8988T (cell line): ENCODE measurements at regions not wholly inside any gene's neighbourhood (a gene's known extent, or its start where the extent isn't known, plus 50 kb on each side); places are given as distances from the start of the nearest gene placed in this dataset.
"Not testable (repeated sequence)": the region's sequence is repeated elsewhere in the genome, so short reads cannot be mapped to it uniquely, and the experiment has no call there.

Source experiments
- DNase-seq: peaks from one replicate; pipeline ENCODE4 v3.0.0; 2011

DNA sequence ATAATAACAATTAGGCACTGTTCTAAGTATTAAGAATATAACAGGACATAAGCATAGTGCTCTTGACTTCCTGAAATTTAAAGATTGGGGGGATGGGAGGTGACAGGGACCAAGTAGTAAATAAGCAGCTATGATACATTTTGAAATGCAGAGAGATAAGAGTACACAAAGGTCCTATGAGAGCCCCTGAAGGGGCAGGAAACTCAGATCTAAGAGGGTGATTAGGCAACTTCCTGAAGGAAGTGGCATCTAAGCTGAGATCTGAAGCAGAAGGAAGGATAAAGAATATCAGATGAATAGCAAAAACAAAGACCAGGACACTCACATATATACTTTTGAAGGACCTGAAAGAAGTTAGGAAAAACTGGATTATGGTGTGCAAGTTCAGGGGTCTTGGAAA is 415.2 kb upstream of the FRG2C start:
- no peak for DNase-seq

DNA sequence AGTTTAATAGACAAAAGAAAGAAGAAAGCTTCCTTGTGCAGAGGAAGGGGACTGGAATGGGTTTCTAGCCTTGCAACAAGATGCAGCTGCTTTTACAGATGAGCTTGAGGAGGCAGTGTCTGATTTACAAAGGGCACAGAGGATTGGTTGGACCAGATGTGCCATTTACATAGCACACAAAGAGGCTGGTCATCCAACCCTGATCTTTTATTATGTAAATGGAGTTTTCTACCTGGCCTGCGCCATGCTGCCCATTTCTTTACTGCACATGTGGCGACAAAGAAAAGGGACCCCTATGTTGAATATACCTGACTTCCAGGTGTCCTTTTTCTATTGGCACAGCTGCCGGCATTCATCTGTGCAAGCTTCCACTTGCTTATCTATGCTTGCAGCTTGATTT is 409.4 kb upstream of the FRG2C start:
- DNase-seq = no peak

DNA sequence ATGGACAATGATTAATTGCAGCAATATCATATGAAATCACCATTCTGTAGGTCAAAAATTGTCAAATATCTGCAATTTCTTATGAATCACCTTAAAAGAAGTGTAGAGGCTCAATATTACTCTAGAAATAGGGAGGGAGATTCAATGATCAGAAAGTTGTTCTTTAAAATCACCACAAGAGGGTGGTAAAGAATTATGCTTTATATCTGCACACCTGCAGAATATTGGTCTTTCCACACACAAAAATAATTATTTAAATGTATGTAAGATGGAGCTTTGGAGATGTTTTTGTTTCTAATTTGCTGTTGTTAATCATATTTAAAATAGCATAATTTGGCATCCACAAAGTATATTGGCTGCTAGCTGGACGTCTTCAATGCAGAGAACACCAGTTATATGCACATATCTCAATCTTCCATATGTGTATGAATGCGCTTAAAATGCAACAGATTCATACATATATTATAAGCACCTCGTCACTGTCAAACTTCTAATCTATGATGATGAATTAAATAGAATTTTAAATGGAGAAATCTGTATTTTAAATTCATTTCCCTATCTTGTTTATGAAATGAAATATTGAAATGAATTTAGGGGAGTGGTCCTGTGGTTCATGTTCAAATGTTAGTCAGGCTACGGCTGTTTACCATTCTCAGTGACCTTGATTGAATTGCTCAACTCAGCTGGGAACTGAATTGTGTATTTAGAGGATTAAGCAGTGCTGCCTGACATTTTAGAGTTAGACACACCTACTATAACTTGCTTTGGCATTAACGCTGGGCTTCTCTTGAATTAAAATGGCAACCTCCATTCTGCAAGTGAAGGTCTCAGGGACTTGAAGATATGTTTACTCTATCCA is 405.1 kb upstream of the FRG2C start:
- not testable (repeated sequence) for DNase-seq

DNA sequence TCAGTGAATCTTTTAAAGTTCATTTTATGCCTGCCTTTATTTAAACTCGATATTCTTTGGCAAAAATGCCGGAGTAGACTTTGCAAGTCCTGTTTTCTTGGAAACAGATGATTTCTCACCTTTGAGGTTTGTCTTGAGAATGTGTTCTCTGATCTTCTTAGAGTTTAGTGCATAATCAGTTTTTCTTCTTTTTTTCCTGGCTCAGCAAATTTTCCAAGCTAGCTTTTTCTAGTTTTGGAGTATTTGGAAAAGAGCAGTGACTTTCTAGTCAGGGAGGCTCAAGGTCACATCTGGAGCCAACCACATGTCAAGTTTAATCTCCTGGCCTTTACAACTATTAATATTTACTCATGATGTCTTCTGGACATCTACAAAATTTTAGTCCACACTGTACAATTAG is 403.2 kb upstream of the FRG2C start:
- not testable (repeated sequence) for DNase-seq

DNA sequence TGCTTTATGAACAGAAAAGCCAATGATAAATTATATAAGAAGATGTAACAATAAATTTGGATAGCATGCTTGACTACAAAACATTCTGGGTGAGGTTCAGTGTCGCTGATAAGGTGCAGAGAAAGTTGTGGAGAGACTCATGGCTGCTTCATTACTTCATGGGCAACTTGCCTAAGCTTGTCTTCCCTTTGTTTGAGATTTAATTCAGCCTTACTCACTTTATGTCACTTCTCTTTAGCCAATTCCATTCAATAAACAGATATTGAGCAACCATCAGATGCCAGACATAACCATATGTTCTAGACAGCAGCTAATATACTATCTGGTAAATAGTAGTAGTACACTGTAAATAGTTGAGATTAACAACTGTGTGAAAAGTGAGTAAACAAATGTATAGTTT is 401.5 kb upstream of the FRG2C start:
- DNase-seq = no peak

DNA sequence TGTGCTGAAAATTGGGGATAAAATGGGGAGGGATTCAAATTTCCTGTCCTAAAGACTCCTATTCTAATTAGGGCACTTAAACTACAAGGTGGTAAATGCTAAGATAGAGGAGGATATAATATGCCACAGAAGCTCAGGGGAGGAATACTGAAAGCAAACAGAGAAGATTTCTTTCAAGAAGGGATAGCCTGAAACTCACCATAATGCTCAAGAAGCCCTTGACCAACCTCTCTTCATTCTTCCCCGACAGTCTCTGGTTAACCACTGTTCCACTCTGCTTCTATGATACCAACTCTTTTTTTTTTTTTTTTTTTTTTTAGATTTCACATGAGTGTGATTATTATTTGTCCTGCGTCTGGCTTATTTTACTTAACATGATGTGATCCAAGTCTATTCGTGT is 398.2 kb upstream of the FRG2C start:
- DNase-seq = no peak

DNA sequence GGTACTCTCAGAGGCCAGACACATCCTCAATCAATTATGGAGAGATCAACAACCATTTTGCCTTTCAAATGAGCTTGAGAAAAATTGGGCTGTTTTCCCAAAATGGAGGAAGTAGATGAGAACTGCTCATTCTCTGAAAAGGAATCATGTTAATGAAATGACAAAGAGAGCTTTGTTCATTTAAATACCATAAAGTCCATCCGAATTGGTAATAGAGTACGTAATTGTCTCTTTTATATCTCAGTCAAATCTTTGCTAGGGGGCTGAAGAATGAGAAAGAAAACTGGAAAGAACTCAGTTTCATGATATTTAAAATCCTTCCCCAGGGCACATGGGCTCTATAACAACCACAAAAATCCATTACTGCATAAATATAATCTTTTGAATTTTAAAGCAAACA is 395.6 kb upstream of the FRG2C start:
- DNase-seq = not testable (repeated sequence)

DNA sequence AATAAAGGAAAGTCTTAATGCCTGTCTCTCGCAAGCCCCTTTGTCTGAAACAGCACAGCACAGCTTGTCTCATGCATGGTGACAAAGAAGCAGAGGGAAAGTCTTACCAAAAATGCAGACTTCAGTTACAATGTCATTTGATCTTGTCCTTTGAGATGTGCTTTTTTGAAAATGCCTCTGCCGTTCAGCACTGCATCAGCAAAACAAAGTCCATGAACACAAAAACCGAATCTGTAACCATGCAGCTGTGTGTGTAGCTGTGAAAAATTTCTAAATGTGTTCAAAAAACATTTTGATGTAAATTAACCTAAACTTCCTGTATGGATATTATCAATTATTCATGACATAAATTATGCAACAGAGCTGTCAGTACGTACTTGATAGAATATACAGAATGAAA is 391.9 kb upstream of the FRG2C start:
- DNase-seq = not testable (repeated sequence)

DNA sequence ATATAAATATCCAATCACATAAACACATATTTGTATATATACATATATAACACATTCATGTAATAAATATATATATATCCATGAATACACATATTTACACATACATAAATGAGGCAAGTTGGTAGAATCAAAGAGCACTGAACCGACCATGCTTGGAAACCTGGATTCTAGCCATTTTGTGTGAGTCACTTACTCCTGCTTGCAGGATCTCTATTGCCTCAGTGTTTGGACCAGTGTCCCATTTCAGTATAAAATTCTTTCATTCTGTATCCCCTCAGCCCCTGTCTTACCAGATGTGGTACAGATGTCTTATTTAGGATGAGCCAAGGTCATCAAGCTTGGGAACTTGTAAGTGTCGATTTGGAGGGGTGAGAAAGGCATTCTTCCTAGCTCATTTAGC is 391.4 kb upstream of the FRG2C start:
- no peak for DNase-seq

DNA sequence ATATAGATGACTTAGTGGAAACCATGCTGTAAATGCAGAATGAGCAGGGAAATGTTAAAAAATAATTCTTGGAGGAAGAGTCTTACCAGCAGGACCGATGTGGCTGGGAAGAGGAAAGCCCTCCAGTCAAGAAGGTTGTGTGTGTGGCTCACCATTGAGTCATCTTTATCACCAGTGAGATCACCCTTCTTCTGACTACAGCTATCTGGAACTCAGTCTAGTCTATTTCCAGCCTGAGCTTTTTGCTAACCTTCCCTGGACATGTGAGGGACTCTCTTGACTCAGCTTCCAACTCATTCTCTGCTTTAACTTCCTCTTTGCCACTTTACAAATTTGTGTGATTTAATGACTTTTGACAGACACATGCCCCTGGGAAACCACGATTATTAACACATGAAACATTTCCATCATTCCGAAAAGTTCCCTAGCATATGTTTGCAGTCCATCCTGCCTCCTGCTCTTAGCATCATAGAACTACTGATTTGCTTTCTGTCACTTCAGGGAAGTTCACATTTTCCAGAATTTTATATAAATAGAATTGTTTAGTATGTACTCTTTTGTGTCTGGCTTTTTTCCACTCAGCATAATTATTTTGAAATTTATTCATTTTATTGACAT is 378.5 kb upstream of the FRG2C start:
- peak; percentile 33 for DNase-seq

DNA sequence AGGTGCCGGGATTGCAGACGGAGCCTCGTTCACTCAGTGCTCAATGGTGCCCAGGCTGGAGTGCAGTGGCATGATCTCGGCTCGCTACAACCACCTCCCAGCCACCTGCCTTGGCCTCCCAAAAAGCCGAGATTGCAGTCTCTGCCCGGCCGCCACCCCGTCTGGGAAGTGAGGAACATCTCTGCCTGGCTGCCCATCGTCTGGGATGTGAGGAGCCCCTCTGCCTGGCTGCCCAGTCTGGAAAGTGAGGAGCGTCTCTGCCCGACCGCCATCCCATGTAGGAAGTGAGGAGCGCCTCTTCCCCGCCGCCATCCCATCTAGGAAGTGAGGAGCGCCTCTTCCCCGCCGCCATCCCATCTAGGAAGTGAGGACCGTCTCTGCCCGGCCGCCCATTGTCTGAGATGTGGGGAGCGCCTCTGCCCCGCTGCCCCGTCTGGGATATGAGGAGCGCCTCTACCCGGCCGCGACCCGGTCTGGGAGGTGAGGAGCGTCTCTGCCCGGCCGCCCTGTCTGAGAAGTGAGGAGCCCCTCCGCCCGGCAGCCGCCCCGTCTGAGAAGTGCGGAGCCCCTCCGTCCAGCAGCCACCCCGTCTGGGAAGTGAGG is 375.1 kb upstream of the FRG2C start:
- DNase-seq = not testable (repeated sequence)

DNA sequence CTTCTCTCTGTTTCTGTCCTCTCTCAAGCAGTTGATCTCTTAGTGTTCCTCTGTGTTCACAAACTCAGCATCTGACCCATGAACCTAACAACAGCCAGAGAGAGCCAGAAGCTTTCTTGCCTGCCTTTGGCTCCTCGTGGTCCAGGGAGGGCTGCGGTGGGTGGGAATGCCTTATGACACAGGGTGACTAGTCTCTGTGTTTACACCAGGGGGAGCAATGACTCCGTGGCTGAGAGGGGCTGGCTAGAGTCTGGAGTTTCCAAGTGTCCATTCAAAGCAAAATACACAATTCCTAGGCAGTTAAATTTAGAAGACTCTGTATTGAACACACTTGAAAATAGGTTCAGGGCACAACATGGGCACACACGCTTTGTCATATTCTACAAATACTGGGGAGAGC is 370.0 kb upstream of the FRG2C start:
- DNase-seq = peak; percentile 23

DNA sequence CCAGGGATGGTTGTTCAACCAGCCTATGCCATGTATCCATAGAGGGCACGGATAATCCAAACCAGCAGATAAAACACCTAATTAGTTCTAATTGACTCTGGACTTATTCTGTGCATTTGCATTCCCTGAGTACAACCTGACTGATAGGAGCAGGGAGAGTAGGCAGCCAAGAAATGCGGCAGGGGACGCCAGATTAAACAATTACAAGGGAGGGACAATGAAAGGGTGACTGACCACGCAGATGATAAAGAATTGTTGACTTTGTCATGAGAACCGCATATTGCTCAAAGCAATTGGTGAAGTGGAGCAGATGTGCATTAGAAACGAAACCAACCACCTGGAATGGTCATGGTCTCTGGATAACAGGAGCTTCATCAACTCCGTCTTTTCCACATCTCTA is 369.1 kb upstream of the FRG2C start:
- no peak for DNase-seq

DNA sequence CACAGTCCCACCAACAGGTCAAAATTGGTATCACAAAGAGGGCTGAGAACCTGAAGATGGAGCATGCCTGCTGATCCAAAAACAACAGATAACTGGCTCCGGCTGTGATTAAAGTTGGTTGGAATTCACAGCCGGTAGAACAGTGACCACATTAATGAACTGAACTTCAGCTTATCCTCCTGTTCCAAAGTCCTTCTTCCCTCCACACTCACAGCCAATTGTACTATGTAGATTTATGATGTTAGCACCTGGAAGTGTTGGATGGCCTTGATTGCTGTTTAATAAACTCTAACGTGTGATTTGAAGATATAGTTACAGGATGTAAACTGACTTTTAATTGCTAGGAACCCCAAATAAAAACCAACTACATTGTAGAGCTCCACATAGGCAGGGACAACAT is 367.3 kb upstream of the FRG2C start:
- DNase-seq = no peak

DNA sequence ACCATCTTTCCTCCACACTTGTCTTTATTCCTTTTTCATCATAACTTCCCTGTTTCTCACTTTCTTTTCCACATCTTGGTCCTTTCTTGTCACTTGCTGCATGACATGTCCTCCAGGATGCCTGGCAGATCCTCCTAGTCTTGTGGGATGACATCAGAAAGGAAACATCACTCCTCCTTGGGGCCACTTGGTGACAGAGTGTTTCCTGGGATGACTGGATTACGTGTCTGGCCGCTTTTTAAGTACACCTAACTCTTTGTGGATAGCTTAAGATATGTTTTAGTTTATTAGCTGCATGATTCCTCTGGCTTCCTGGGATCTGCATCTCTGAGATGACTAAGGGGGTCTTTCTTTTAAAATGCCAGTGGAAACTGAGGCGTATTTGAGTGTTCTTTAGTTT is 363.5 kb upstream of the FRG2C start:
- DNase-seq = no peak

DNA sequence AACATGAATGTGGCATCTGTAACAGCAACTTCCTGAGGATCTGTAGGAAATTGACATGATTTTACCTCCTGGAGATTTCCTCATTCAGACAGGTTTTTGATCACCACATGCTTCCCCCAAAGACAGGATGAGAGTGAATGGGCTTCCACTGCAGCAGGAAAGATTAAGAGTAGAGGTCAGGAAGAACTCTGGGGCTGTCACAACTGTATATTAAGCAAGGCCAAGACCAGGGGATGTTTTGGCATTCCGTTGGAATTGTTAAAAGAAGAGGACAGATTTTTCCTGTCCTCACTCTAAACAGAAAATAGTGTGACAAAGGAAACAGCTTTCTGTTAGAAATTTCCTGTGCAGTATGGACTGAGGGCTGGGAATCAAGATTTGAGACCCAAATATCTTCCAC is 363.1 kb upstream of the FRG2C start:
- DNase-seq = not testable (repeated sequence)

DNA sequence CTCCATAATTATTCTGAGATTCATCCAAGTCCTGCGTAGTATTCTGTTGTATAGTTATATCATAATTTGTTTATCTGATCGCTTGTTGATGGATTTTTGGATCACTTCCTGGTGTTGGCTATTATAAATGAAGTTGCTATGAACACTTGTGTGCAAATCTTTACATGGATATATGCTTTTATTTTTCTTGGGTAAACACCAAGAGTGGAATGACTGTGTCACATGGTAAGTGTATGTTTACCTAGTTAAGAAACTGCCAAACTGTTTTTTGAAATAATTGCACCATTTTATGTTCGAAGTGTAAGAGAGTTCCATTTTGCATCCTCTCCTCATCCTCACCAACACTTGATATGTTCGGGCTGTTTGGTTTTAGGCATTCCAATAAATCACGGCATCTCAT is 360.4 kb upstream of the FRG2C start:
- no peak for DNase-seq

DNA sequence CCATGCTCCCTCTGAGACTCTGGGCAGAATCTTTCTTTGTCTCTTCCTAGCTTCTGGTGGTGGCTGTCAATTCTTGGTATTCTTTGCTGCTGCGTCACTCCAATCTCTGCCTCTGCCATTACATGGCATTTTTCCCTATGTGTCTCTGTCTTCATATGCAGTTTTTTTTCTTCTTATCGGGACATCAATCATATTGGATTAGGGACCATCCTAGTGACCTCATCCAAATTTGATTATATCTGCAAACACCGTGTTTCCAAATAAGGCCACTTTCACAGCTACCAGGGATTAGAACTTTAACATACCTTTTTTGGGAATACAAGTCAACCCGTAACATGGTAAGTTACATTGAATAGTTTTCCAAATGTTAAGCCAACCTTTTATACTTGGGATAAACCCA is 358.2 kb upstream of the FRG2C start:
- no peak for DNase-seq

DNA sequence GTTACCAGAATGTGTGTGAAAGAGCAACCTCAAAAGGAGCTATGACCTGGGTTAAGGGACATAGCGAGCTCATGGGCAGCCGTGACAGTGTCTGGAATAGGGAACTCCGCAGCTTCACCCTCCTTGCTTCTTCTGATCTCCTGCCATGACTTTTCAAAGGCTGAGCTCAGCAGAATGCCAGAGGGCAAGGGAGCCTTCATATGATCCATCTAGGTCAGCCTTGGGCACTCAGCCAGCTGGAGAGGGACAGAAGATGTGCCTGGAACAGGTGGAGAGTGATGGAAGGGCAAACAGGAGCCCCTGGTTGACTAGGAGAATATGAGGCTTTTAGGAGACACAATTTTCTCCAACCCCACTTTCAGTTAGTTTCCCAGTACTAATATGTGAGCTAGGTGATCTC is 352.8 kb upstream of the FRG2C start:
- not testable (repeated sequence) for DNase-seq

DNA sequence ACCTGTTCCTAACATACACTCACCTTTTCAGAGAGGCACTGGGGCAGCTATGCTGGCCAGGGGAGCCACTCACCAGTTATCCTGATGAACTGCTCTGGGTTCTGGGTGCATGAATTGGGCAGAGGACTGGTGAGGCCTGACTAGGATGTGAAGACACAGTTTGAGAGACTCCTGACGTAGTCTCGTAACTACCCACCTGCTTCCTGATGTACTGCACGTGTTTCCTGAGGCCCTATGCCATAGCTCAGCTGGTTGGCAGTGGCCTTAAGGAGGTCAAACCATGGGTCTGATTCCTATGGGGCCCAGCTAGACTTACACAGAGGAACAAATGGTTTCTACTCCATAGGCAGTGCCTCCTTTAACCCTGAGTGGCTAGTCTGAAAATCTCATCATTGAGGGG is 351.7 kb upstream of the FRG2C start:
- not testable (repeated sequence) for DNase-seq

DNA sequence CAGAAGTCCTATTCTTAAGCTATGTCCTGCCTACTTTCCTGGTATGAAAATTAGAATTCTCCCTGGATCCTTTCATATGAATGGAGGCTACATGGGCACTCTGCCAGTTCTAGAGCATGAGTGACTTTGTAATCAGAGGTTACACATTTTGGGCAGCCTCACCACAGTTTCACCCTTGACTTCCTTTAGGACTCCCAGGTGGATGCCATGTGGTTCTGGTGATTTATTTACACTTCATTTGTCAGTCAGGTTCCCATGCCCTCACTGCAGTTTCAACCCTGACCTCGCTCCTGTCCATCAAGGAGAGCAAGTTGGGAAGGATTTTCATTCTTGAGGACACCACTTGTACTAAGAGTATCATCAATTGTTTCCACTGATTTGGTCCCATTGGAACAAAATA is 344.4 kb upstream of the FRG2C start:
- DNase-seq = not testable (repeated sequence)

DNA sequence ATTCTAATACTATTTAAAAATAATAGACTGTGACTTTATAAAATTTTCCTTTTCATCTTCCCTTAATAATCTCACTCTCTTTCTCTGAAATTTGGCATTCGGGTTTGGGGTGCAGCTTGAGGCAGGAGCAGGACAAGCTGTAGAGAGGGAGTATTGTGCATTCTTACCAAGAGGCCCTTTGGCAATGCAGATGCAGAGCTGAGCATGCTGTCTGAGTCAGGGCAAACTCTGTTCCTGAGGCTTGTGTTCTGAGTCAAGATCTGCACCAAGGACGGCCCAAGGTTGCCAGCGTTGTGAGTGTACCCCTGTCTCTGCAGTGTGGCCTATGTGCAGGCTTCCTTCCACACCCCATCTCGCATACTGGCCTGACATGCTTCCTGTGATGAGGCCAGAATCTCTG is 343.8 kb upstream of the FRG2C start:
- DNase-seq = no peak

DNA sequence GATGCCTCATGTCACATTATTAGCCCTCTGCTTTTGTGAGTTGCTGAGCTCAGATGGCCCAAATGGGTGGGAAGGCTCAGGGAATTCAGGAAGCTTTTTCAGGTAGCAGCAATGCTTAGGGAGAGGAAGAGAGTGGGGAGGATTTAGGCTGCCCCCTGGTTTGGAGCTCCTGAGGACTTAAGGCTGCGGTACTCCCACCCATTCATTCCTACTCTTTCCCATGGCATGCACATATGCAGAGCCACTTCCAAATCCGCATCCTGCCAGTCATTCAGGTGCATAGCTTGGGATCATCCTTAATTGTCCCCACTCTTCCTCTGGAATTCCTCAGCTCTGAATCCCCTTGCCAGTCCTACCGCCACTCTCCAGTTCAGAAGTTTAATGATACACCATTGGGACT is 343.1 kb upstream of the FRG2C start:
- no peak for DNase-seq

DNA sequence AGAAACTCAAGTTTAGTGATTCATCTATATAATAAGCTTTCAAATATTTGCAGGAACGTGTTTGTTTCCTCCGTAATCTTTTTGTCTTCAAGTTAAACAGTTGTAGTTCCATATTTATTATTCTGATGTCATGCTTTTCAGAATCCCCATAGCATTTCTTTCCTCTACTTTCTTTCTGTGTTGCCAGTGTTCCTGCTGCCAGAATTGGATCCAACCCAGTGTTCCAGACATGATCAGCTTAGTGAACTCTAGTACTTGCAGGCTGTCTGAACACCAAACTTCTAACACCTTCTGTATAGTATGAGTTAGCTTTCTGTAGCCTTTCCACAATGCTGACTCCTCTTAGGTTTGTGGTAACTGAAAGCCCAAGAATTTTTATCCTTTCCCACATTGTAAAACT is 340.2 kb upstream of the FRG2C start:
- DNase-seq = not testable (repeated sequence)
